ENCODE measurements at regions not wholly inside any gene's neighbourhood (a gene's known extent, or its start where the extent isn't known, plus 50 kb on each side); places are given as distances from the start of the nearest gene placed in this dataset.

- Histone ChIP-seq H3K4me3 (no peak overlapping the region), H3K27ac (no peak overlapping the region), H3K36me3 (no peaks in the 10 kb centered on the region), H3K4me1 (no peaks in the 10 kb centered on the region), H3K27me3 (no peaks in the 10 kb centered on the region), H3K9me3 (no peaks in the 10 kb centered on the region)
- no peak for TF ChIP-seq POLR2A (IDR thresholded peaks at IDR 0.05)
- TF ChIP-seq CTCF (IDR thresholded peaks at IDR 0.05) = no peak
- no peak for DNase-seq
- intact Hi-C loops (cut with DNase I) = no loop called here
- WGBS, 2 donors = 71 to 78% methylated on average over 3 of the region's 3 CpGs
These were observed 1247.2 kb downstream of the AACS start for GRCh38 chr12:126312457-126312856.

- WGBS, 2 donors = 21 to 34% methylated on average over 3 of the region's 3 CpGs
- DNase-seq = no peak
- no peak for TF ChIP-seq POLR2A (IDR thresholded peaks at IDR 0.05)
- TF ChIP-seq CTCF (IDR thresholded peaks at IDR 0.05) = no peak
- no peaks in the 10 kb centered on the region for H3K27me3 ChIP-seq
- H3K4me3 ChIP-seq = no peak overlapping the region
- no peak overlapping the region for H3K27ac ChIP-seq
- H3K36me3 ChIP-seq = no peaks in the 10 kb centered on the region
- H3K9me3 ChIP-seq = no peaks in the 10 kb centered on the region
- intact Hi-C loops (cut with DNase I) = no loop called here
- no peaks in the 10 kb centered on the region for H3K4me1 ChIP-seq
These were observed 1251.2 kb downstream of the AACS start for GRCh38 chr12:126316411-126316810.

GRCh38 chr12:126337556-126338441 lies 1272.6 kb downstream of the AACS start:
- DNase-seq = no peak
- intact Hi-C loops (cut with DNase I) = no loop called here
- no peaks in the 10 kb centered on the region for H3K9me3 ChIP-seq
- no peaks in the 10 kb centered on the region for H3K36me3 ChIP-seq
- TF ChIP-seq POLR2A (IDR thresholded peaks at IDR 0.05) (no peak), CTCF (IDR thresholded peaks at IDR 0.05) (no peak)
- no peak overlapping the region for H3K27ac ChIP-seq
- H3K27me3 ChIP-seq = no peaks in the 10 kb centered on the region
- no peaks in the 10 kb centered on the region for H3K4me1 ChIP-seq
- WGBS, 2 donors = 62 to 67% methylated on average over 7 of the region's 7 CpGs
- H3K4me3 ChIP-seq = no peak overlapping the region

GRCh38 chr12:126342866-126343265 lies 1277.6 kb downstream of the AACS start:
- TF ChIP-seq POLR2A (IDR thresholded peaks at IDR 0.05) (no peak), CTCF (IDR thresholded peaks at IDR 0.05) (no peak)
- no peak overlapping the region for H3K4me3 ChIP-seq
- H3K27ac ChIP-seq = no peak overlapping the region
- H3K27me3 ChIP-seq = no peaks in the 10 kb centered on the region
- H3K36me3 ChIP-seq = no peaks in the 10 kb centered on the region
- no peaks in the 10 kb centered on the region for H3K4me1 ChIP-seq
- 56 to 87% methylated on average over 1 of the region's 1 CpG for WGBS, 2 donors
- DNase-seq = no peak
- H3K9me3 ChIP-seq = no peaks in the 10 kb centered on the region
- intact Hi-C loops (cut with DNase I) = no loop called here

- no peak overlapping the region for H3K4me3 ChIP-seq
- WGBS, 2 donors = 80 to 86% methylated on average over 2 of the region's 3 CpGs
- TF ChIP-seq CTCF (IDR thresholded peaks at IDR 0.05) = no peak
- TF ChIP-seq POLR2A (IDR thresholded peaks at IDR 0.05) = no peak
These were observed 1278.1 kb downstream of the AACS start for GRCh38 chr12:126343321-126343720.

More at GRCh38 chr12:126343321-126343720, 1278.1 kb downstream of the AACS start:
- H3K27ac ChIP-seq = no peak overlapping the region
- H3K9me3 ChIP-seq = no peaks in the 10 kb centered on the region
- intact Hi-C loops (cut with DNase I) = no loop called here
- H3K36me3 ChIP-seq = no peaks in the 10 kb centered on the region
- no peaks in the 10 kb centered on the region for H3K27me3 ChIP-seq
- no peak for DNase-seq
- no peaks in the 10 kb centered on the region for H3K4me1 ChIP-seq
